ENCODE measurements at regions not wholly inside any gene's neighbourhood (a gene's known extent, or its start where the extent isn't known, plus 50 kb on each side); places are given as distances from the start of the nearest gene placed in this dataset.

DNA sequence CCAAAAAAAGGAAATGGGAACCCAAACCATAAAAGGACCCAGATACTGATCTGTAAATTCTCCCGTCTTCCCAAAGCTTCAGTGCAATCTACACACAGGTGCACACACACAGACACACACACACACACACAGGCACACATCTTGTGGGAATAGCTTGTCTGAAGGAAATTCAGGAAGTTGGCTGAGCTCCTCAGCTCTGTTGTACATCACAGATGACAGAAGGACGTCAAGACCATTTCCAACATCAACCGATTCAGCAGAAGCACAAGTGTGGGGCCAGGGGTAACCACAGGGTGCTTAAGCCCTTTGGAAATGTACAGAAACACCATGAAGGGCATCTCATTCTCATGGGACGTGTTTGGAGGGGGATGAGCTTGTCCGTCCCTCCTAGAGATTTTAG is 498.1 kb upstream of the PSMD7 start:
- DNase-seq, result no peak

- DNase-seq, result no peak
Measured at GRCh38 chr16:73797115-73797514, 499.5 kb upstream of the PSMD7 start.

DNA sequence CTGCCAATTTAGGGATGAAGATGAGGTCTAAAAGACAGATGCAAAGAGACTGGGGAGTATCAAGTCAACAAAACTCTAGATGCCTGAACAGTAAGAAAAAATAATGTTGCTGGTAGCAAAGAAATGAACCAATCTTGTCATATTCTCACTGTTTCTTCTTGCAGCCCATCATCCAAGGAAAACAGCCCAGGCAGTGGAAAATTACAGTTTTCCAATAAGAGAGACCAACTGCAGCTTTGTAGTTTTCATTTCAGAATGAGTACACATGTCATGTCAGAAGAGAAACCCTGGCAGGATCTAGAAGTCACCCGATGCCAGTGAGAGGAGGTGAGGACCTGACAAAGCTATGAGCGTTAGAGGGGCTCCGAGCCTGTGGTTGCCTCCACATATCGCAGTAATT is 500.4 kb upstream of the PSMD7 start:
- DNase-seq, result no peak

- no peak for DNase-seq
Measured at GRCh38 chr16:73794994-73795393, 501.6 kb upstream of the PSMD7 start.

DNA sequence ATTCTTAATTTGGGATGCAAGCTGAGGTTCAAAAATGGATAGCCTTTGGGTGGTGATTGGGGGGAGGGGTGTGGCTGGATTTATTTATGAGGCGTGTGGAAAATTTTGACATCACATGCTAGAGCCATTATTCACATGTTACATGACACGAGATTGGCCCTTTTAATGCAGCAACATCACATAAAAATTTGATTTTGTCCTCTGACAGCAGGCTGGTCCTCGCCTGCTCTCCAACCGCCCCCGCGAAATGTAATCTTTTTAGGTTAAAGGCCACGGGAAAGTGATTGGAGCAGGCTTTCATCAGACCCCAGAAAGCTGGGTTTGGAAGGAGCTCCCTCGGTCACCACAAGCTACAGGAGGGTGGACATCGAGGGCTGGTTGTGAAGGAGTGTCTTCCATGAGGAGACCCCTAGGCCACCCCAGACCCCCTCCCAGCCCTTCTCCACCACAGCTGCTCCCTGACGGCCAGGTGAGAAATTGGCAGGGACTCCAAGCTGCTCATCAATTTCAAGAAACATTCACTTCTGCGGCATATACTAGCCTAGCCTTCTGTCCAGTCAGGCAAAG is 502.7 kb upstream of the PSMD7 start:
- DNase-seq, result no peak

- DNase-seq, result no peak
Measured at GRCh38 chr16:73793260-73793659, 503.4 kb upstream of the PSMD7 start.

GRCh38 chr16:73792199-73793020 is 504.2 kb upstream of the PSMD7 start:
- DNase-seq, result no peak

GRCh38 chr16:73781297-73781696 is 515.3 kb upstream of the PSMD7 start:
- no peak for DNase-seq

DNA sequence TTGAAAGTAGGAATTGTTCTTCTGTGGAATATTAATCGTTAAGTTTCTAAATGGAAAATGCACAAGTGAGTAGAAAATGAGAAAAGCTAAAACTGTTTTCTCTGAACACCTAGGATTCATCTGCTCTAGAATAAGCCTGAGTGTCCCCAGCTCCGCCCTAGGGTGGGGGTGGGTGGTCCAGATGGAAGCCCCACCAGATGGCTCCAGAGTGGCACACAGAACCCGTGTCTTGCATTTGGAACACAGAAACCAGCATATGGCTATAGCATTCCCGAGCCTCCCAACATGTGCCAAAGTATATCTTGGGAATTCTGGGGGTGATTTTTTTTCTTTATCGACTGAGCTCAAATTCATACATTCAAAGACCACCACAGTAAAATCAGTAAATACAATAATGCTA is 517.7 kb upstream of the PSMD7 start:
- no peak for DNase-seq

DNA sequence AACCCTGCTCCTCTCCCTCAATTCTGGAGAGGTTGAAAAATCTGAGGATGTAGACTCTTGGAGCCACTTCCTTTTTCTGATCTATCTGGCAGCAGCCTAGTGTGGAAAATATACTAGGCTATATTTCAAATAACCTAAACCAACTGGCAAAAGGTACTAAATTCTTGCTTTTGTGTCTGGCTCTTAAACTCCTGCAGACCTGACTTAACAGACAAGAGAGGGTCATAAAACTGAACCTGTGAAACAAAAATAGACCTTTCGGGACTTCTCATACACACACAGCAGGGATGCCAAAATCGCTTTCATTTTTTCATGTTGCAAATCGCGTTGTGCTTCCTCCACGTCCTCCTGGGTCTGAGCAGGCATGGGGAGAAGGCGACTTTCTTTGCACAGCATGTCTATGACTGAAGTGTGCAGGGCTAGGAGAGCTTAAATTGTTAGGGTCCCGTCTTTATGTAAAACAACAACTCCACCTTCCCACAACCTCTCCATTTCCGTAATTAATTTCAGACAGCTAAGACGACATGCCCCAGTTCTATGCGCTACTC is 520.7 kb upstream of the PSMD7 start:
- no peak for DNase-seq

DNA sequence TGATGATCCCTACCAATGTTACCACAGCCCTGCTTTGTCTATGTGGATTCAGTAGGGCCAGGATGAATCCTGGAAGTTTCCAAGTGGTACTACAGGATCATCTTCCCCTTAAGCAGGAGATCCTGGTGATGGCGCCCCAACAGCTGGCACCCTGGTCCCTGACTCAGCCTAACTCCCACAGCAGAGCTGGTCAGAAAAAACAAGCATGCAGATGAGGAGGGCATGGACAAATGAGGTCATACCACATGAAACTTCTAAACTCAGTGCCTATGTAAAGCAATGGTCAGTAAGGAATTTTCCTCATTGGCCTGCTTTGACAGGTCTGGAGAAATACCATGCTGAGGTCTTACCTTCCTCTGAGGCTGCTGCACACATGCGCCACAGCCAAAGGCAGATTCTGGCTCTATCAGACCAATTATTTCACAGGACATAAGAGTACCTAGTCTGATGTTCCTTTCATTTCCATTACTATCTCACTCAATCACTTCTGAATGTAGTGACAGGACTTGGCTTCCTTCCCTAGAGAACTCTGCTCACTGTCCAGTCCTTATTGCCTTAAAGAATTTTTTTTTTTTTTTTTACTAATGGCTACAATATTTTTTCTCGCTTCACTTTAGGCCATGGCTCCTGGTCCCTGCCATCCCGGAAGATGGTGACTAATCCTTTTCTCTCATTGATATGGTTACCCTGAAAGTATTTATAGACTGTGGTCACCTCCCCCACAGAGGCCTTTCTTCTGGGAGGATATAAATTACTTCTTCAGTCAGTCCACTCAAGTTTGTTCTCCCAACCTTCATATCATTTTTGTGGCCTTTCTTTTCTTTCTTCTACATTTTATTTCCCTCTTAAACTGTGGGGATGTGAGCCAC is 525.2 kb upstream of the PSMD7 start:
- no peak for DNase-seq

DNA sequence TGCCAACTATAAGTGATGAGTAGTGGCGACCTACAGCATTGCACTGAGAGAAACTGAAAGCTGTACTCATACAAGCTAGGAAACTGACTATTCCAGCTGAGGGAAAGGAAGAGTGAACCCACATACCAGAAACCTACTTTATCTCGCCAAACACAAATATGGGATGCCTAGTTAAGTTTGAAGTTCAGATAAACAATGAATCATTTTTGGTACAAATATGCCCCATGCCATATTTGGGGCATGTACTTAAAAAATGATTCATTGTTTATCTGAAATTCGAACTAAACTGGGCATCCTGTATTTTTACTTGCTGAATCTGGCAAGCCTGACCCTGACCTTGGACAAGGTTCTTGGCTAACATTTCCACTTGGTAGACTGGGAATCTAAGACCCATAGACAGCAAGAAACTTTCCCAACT is 527.8 kb upstream of the PSMD7 start:
- DNase-seq, result no peak

DNA sequence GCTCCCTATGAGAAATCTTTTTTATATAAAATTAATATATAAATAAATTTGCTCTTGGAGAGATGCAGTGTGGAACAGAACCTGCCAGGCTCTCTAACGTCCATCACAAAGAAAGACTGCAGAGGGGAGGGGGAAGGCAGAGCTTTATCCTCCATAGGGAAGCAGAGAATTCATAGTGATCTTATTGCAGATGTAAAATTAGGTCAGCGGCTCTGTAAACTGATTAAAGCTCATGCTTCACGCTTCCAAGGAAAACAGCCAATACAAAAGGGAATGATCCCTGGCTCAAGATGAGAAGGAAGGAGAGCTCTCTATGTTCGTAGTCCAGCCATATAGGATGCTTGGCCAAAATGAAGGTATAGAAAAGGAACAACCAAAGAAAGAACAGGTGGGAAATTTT is 532.3 kb upstream of the PSMD7 start:
- DNase-seq, result no peak

DNA sequence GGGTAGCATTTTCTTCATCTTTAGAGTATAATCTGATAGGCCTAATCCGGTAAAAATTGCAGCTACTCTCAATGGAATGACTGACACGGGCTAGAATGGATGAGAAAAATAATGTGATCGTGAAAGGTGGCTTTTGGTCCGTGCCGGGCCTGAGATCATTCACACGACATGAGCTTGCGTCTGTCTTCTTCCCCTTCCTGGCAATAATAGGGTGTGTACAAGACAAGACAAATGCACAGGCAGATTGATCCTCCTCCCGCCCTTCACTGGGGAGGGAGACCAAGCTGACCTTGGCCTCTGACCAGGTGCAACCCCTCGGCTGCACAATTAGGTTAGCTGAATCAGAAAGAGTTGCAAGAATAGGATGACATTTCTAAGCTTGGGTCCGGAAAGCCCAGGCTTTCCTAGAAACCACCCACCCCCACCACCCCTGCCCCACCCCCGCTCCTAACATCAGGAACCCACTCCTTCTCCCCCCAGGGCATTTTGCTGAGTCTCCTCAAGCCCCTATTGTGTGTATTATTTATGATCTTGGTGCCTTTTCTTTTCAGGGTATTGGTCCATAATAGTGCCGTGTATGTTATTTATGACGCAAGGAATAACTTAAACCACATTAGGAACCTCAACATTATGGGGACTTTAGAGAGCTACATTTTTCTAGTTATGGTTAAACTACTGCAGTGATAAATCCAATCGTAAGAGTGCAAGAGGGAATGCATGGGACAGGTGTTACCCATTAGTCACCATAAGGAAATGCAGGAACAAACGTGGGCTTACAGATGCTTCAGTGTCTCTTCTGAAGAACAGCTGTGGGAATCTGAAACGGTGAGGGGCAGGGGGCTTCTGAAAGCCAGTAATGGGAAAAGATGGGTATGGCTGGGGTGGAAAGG is 540.1 kb upstream of the PSMD7 start:
- no peak for DNase-seq

- no peak for DNase-seq
Measured at GRCh38 chr16:73753931-73754330, 542.7 kb upstream of the PSMD7 start.

DNA sequence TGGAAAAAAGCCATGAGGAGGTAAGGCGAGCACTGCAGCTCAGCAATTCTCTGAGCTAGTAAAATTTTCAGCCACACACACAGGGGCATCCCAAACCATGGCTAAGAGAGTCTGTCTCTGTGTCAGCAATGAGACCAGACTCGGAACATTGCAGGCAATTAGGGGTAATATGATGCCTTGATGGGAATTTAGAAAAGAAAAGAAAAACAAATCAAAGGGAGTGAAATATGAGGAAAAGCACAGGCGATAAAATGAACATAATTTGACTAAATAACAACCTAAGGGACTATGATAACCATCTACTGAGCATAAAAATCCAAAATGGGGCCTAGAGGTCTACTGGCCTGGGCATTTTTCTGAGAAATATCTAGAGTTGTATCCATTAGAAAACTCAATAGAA is 546.0 kb upstream of the PSMD7 start:
- no peak for DNase-seq

DNA sequence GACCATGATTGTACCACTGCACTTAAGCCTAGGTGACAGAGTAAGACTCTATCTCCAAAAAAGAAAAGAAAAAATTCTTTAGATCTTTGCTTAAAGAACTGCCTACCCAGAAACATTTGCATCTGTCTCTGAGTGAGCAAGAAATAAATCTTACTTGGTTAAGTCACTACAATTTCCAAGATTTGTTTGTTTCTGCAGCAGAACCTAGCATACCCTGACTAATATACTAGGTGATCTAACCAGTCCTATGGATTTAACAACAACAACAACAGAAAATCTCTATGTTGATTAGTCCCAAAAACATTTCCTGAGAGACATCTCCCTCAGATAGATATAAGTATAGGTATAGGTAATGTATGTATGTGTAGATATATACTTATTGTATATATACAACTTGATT is 549.3 kb upstream of the PSMD7 start:
- no peak for DNase-seq

DNA sequence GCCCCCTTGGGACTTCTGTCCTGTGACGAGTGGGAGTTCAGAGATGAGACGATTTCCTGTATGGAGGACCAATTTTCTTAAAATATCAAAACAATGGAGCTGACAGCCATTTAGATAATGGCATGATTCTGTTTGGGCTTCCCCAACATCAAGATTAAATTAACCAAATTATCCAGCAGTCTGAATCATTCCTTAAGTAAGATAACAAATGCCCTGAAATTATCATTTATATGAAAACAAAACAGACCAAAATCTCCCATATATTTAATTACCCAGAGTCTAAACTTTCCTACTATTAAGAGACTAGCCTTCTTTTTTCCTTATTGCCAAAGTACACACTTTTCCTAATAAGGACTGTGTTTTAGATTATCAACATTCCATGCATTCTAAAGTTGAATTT is 550.1 kb upstream of the PSMD7 start:
- no peak for DNase-seq

GRCh38 chr16:73743665-73744496 is 552.7 kb upstream of the PSMD7 start:
- no peak for DNase-seq

- DNase-seq, result no peak
Measured at GRCh38 chr16:73739049-73739769, 557.4 kb upstream of the PSMD7 start.

GRCh38 chr16:73738266-73738665 is 558.3 kb upstream of the PSMD7 start:
- no peak for DNase-seq
